IMR-90 (cell line): ENCODE measurements at regions not wholly inside any gene's neighbourhood (a gene's known extent, or its start where the extent isn't known, plus 50 kb on each side); places are given as distances from the start of the nearest gene placed in this dataset.

ENCODE experiments used
- ATAC-seq: fragments of 200-7000 bp; cut with Tn5 transposase; 2 replicates; pipeline ENCODE4 v1.9.1; 2020; ENCODE audit warnings: low read depth, mild to moderate bottlenecking, moderate library complexity
- BruUV-seq: library from RNA; stranded (reverse); fragments of 400-500 nt; replicated peaks from 2 replicates; lab custom pipeline; 2021; lab: Mats Ljungman, UMichigan
- CTCF ChIA-PET: fragments of 300-600 bp; formaldehyde crosslinking; extraction: SDS; loops from one replicate; lab custom pipeline; 2021; ENCODE audit warnings: antibody characterized with exemption; lab: Yijun Ruan, JAX
- POLR2A ChIA-PET: fragments of 300-600 bp; sonication (Branson Sonifier 250); formaldehyde crosslinking; loops from one replicate; lab custom pipeline; 2022; ENCODE audit warnings: antibody characterized with exemption; ENCODE audit not compliant: unreplicated experiment; lab: Charles Lee
- DNase-seq: peaks from one replicate; pipeline ENCODE4 v3.0.0; 2013
- H2AFZ ChIP-seq: replicated peaks from 2 replicates; pipeline ENCODE3; 2013; ENCODE audit warnings: low read length, mild to moderate bottlenecking; ENCODE audit not compliant: poor library complexity
- H2AK5ac ChIP-seq: 2 replicates; pipeline ENCODE4 v1.6.1; 2013; ENCODE audit warnings: low read depth, low read length, inconsistent platforms
- H2AK9ac ChIP-seq: replicated peaks from 2 replicates; pipeline ENCODE3; 2013; ENCODE audit warnings: mild to moderate bottlenecking, low read depth, low read length, moderate library complexity; ENCODE audit not compliant: poor library complexity
- H2BK120ac ChIP-seq: 2 replicates; pipeline ENCODE4 v1.6.1; 2013; ENCODE audit warnings: low read depth, low read length, inconsistent platforms
- H2BK15ac ChIP-seq: 3 replicates; pipeline ENCODE4 v1.6.1; 2013; ENCODE audit warnings: low read depth, low read length, inconsistent platforms
- H2BK20ac ChIP-seq: 2 replicates; pipeline ENCODE4 v1.6.1; 2013; ENCODE audit warnings: low read depth, mild to moderate bottlenecking, inconsistent platforms, low read length, moderate library complexity
- H2BK5ac ChIP-seq: 2 replicates; pipeline ENCODE4 v1.6.1; 2013; ENCODE audit warnings: mild to moderate bottlenecking, low read depth, low read length, inconsistent platforms; ENCODE audit not compliant: poor library complexity, severe bottlenecking
- H3K14ac ChIP-seq: replicated peaks from 2 replicates; pipeline ENCODE4 v1.6.1; 2013; ENCODE audit warnings: low read depth, low read length, inconsistent platforms
- H3K18ac ChIP-seq: 2 replicates; pipeline ENCODE4 v1.6.1; 2013; ENCODE audit warnings: low read depth, low read length, control low read depth
- H3K23ac ChIP-seq: 2 replicates; pipeline ENCODE4 v1.6.1; 2013; ENCODE audit warnings: low read depth, low read length, inconsistent platforms
- H3K27ac ChIP-seq: 2 replicates; pipeline ENCODE4 v1.5.1; 2013; ENCODE audit warnings: mild to moderate bottlenecking, control low read depth, low read length; ENCODE audit not compliant: insufficient read depth
- H3K27me3 ChIP-seq: 2 replicates; pipeline ENCODE4 v1.6.1; 2013; ENCODE audit warnings: low read length; ENCODE audit not compliant: control insufficient read depth, insufficient read depth
- H3K36me3 ChIP-seq: 2 replicates; pipeline ENCODE4 v1.6.1; 2013; ENCODE audit warnings: low read length, mixed read lengths; ENCODE audit not compliant: control insufficient read depth, insufficient read depth
- H3K4ac ChIP-seq: 2 replicates; pipeline ENCODE4 v1.6.1; 2013; ENCODE audit warnings: low read depth, low read length, inconsistent platforms
- H3K4me1 ChIP-seq: 2 replicates; pipeline ENCODE4 v1.6.1; 2013; ENCODE audit warnings: low read length, mixed read lengths; ENCODE audit not compliant: control insufficient read depth, insufficient read depth
- H3K4me2 ChIP-seq: 2 replicates; pipeline ENCODE4 v1.6.1; 2013; ENCODE audit warnings: low read depth, mild to moderate bottlenecking, control low read depth, low read length, moderate library complexity
- H3K4me3 ChIP-seq: 2 replicates; pipeline ENCODE4 v1.5.1; 2013; ENCODE audit warnings: low read depth, mild to moderate bottlenecking, control low read depth, low read length, moderate library complexity; ENCODE audit not compliant: insufficient read depth
- H3K56ac ChIP-seq: 2 replicates; pipeline ENCODE4 v1.6.1; 2013; ENCODE audit warnings: low read length, inconsistent platforms; ENCODE audit not compliant: insufficient read depth; ENCODE audit errors: extremely low read depth
- H3K79me1 ChIP-seq, 2 experiments: 2 replicates each; pipeline ENCODE4 v1.6.1; 2013; ENCODE audit warnings: low read length in 2 of 2, inconsistent platforms in 1 of 2, low read depth in 1 of 2
- H3K9ac ChIP-seq: 2 replicates; pipeline ENCODE4 v1.6.1; 2013; ENCODE audit warnings: low read depth, low read length, control low read depth
- H3K9me1 ChIP-seq: 2 replicates; pipeline ENCODE4 v1.6.1; 2013; ENCODE audit warnings: low read length, inconsistent platforms; ENCODE audit not compliant: insufficient read depth
- H3K9me3 ChIP-seq: 2 replicates; pipeline ENCODE4 v1.6.1; 2013; ENCODE audit warnings: low read length; ENCODE audit not compliant: control insufficient read depth, insufficient read depth
- H4K20me1 ChIP-seq: 2 replicates; pipeline ENCODE4 v1.6.1; 2013; ENCODE audit warnings: low read length, inconsistent platforms; ENCODE audit not compliant: insufficient read depth
- H4K5ac ChIP-seq: 2 replicates; pipeline ENCODE4 v1.6.1; 2013; ENCODE audit warnings: mild to moderate bottlenecking, low read depth, low read length, control low read depth
- H4K8ac ChIP-seq, 2 experiments: 2 replicates each; pipeline ENCODE4 v1.6.1; 2013; ENCODE audit warnings: low read depth in 2 of 2, low read length in 2 of 2, control low read depth in 1 of 2, inconsistent platforms in 1 of 2
- H4K91ac ChIP-seq: 2 replicates; pipeline ENCODE4 v1.6.1; 2013; ENCODE audit warnings: low read depth, low read length, inconsistent platforms; ENCODE audit not compliant: insufficient read depth
- BHLHE40 ChIP-seq: fragments of 150-350 bp; IDR thresholded peaks from 2 replicates; pipeline ENCODE4 v1.6.1; 2016; ENCODE audit warnings: mild to moderate bottlenecking, low read depth, low read length
- CEBPB ChIP-seq: IDR thresholded peaks from 2 replicates; pipeline ENCODE4 v1.6.1; 2012; ENCODE audit warnings: low read depth, low read length, improper control_type of control experiment
- CHD1 ChIP-seq: IDR thresholded peaks from 2 replicates; pipeline ENCODE4 v1.6.1; 2012; ENCODE audit warnings: low read depth, low read length, improper control_type of control experiment
- ELK1 ChIP-seq: fragments of 150-350 bp; IDR thresholded peaks from 2 replicates; pipeline ENCODE4 v1.6.1; 2016; ENCODE audit warnings: low read depth, mild to moderate bottlenecking, low read length, moderate library complexity, borderline replicate concordance
- MAFK ChIP-seq: IDR thresholded peaks from 2 replicates; pipeline ENCODE4 v1.6.1; 2012; ENCODE audit warnings: low read depth, low read length, improper control_type of control experiment
- MAZ ChIP-seq: IDR thresholded peaks from 2 replicates; pipeline ENCODE4 v1.6.1; 2012; ENCODE audit warnings: low read depth, mild to moderate bottlenecking, low read length, improper control_type of control experiment, moderate library complexity, borderline replicate concordance
- MXI1 ChIP-seq: IDR thresholded peaks from 2 replicates; pipeline ENCODE4 v1.6.1; 2012; ENCODE audit warnings: low read depth, mild to moderate bottlenecking, low read length, moderate library complexity, borderline replicate concordance
- NFE2L2 ChIP-seq: fragments of 150-350 bp; IDR thresholded peaks from 2 replicates; pipeline ENCODE4 v1.6.1; 2016; ENCODE audit warnings: low read depth, mild to moderate bottlenecking, low read length
- POLR2A ChIP-seq: IDR thresholded peaks from 2 replicates; pipeline ENCODE4 v1.6.1; 2012; ENCODE audit warnings: mild to moderate bottlenecking, low read depth, low read length
- RAD21 ChIP-seq: IDR thresholded peaks from 2 replicates; pipeline ENCODE4 v1.6.1; 2012; ENCODE audit warnings: low read length, improper control_type of control experiment
- RCOR1 ChIP-seq: IDR thresholded peaks from 2 replicates; pipeline ENCODE4 v1.6.1; 2012; ENCODE audit warnings: mild to moderate bottlenecking, low read length, improper control_type of control experiment; ENCODE audit not compliant: insufficient replicate concordance
- RFX5 ChIP-seq: IDR thresholded peaks from 2 replicates; pipeline ENCODE4 v1.8.0; 2012; ENCODE audit warnings: low read depth, mild to moderate bottlenecking, low read length, moderate library complexity
- SMC3 ChIP-seq: fragments of 150-350 bp; IDR thresholded peaks from 2 replicates; pipeline ENCODE4 v1.6.1; 2016; ENCODE audit warnings: low read depth, mild to moderate bottlenecking, antibody characterized with exemption, low read length, moderate library complexity
- USF2 ChIP-seq: fragments of 150-350 bp; IDR thresholded peaks from 2 replicates; pipeline ENCODE4 v1.6.1; 2017; ENCODE audit warnings: mild to moderate bottlenecking, antibody characterized with exemption, low read length, low read depth
- WGBS, 2 experiments: methylation state at CpG; one replicate each; pipeline versions ENCODE4 v1.1.5 to v1.1.7; 2013; ENCODE audit warnings: missing lambda C conversion rate in 2 of 2; ENCODE audit not compliant: insufficient read length in 1 of 2; ENCODE audit errors: extremely low coverage in 2 of 2; 5-methylcytosine and 5-hydroxymethylcytosine counted together
- dilution Hi-C: fragments of 300-500 bp; cut with HindIII; formaldehyde crosslinking; loops from one replicate; pipeline ENCODE4 v1.14.3; 2018; ENCODE audit warnings: low sequenced_read_pairs; ENCODE audit not compliant: unreplicated experiment
- in situ Hi-C: fragments of 300-500 bp; cut with MboI; formaldehyde crosslinking; loops from 3 replicates; pipeline ENCODE4 v1.14.3; 2019; ENCODE audit warnings: low sequenced_read_pairs, inconsistent platforms, mixed read lengths
- intact Hi-C: fragments of 100-400 bp; cut with micrococcal nuclease; formaldehyde crosslinking; loops from 2 replicates; pipeline ENCODE4 v1.10.0; 2022

- Histone ChIP-seq H2AK9ac (no peak overlapping the region), H2BK15ac (no peak overlapping the region), H4K5ac (no peak overlapping the region), H3K4me2 (no peak overlapping the region), H2BK120ac (no peak overlapping the region), H3K9ac (no peak overlapping the region), H3K36me3 (no peaks in the 10 kb centered on the region), H4K8ac (no peak overlapping the region), H3K4ac (no peak overlapping the region), H3K18ac (no peak overlapping the region), H3K4me1 (no peaks in the 10 kb centered on the region), H2BK5ac (no peak overlapping the region), H2BK20ac (no peak overlapping the region), H3K79me1 (no peaks in the 10 kb centered on the region), H3K4me3 (no peak overlapping the region), H3K27me3 (no peaks in the 10 kb centered on the region), H2AK5ac (no peak overlapping the region), H2AFZ (no peak overlapping the region), H3K56ac (no peak overlapping the region), H4K20me1 (no peaks in the 10 kb centered on the region), H3K14ac (no peak overlapping the region), H3K23ac (no peak overlapping the region), H3K9me1 (no peaks in the 10 kb centered on the region), H4K91ac (no peak overlapping the region), H3K9me3 (no peaks in the 10 kb centered on the region), H3K27ac (no peak overlapping the region)
- ChIA-PET POLR2A (no interaction called here), CTCF (no interaction called here)
- WGBS, 2 experiments, result no CpG with 5 or more reads among the region's 7 CpGs
- in situ Hi-C loops, result no loop called here
- TF ChIP-seq CHD1 (no peak), BHLHE40 (no peak), ELK1 (no peak), POLR2A (no peak), USF2 (no peak), RAD21 (no peak), SMC3 (no peak), MAZ (no peak), CEBPB (no peak), RFX5 (no peak), MAFK (no peak), NFE2L2 (no peak), MXI1 (no peak), RCOR1 (no peak)
- dilution Hi-C loops, result no loop called here
- no peak for DNase-seq
- no TSS peak for BruUV-seq
- intact Hi-C loops, result no loop called here
- no peak for ATAC-seq
Observed at GRCh38 chr5:67679184-67679841, 482.7 kb upstream of the CD180 start.
